ENCODE measurements at regions not wholly inside any gene's neighbourhood (a gene's known extent, or its start where the extent isn't known, plus 50 kb on each side); places are given as distances from the start of the nearest gene placed in this dataset.

- TF ChIP-seq CTCF (IDR thresholded peaks at IDR 0.05): no peak
- no peak for TF ChIP-seq POLR2A (IDR thresholded peaks at IDR 0.05)
Observed at GRCh38 chr1:113252166-113252565, 138.1 kb upstream of the MAGI3 start.

Measured in esophagus squamous epithelium (tissue), 4 donors.